ENCODE measurements at regions not wholly inside any gene's neighbourhood (a gene's known extent, or its start where the extent isn't known, plus 50 kb on each side); places are given as distances from the start of the nearest gene placed in this dataset.

DNA sequence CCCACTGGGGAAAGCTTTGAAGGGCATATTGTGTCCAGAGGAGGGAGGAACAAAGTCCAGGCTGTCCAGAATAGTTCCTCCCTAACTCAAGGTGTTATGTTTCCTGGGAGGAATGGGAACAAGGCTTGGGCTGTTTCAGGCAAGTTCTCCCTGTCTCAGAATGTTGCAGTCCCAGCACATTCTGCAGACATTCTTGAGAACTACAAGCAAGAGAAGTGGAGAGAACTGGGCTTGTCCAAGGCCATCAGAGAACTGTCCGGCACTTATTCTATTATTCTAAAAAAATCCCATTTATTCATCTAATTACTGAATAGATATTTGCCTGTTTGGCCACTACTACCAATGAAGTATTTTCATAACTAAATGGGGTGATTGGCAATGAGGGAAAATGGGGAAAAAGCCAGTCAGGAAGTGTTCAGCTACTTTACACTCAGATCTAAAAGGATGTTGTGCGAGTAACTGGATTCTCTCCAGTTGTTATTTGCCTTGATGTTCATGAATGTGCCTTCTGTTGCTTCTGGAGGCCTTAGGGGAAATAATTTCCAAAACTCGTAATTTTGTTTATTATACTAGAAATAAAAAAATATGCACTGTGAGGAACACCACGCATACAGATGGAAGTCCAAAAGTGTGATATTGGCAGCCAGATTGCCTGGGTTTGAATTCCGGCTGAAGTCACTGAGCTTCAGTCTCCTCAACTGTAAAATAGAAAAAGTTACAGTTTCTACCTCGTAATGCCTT, 300.1 kb upstream of the RND3 start:
- H3K79me2 ChIP-seq: no peaks in the 10 kb centered on the region
- no peaks in the 10 kb centered on the region for H3K4me1 ChIP-seq
- no peak overlapping the region for H2AFZ ChIP-seq
- no peaks in the 10 kb centered on the region for H3K27me3 ChIP-seq (ENCODE audit: control insufficient read depth, insufficient read depth, low read length)
- H3K27ac ChIP-seq: no peak overlapping the region
- no peak overlapping the region for H3K4me2 ChIP-seq (ENCODE audit: low read length)
- no peak overlapping the region for H3K4me3 ChIP-seq (ENCODE audit: low read depth, low read length)
- no peak overlapping the region for H3K9ac ChIP-seq
- no peaks in the 10 kb centered on the region for H3K9me3 ChIP-seq (ENCODE audit: control insufficient read depth, low read length)
- H3K36me3 ChIP-seq (ENCODE audit: control insufficient read depth, insufficient read depth, low read length): no peaks in the 10 kb centered on the region
- TF ChIP-seq, protein P1, sequence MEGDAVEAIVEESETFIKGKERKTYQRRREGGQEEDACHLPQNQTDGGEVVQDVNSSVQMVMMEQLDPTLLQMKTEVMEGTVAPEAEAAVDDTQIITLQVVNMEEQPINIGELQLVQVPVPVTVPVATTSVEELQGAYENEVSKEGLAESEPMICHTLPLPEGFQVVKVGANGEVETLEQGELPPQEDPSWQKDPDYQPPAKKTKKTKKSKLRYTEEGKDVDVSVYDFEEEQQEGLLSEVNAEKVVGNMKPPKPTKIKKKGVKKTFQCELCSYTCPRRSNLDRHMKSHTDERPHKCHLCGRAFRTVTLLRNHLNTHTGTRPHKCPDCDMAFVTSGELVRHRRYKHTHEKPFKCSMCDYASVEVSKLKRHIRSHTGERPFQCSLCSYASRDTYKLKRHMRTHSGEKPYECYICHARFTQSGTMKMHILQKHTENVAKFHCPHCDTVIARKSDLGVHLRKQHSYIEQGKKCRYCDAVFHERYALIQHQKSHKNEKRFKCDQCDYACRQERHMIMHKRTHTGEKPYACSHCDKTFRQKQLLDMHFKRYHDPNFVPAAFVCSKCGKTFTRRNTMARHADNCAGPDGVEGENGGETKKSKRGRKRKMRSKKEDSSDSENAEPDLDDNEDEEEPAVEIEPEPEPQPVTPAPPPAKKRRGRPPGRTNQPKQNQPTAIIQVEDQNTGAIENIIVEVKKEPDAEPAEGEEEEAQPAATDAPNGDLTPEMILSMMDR (IDR thresholded peaks at IDR 0.05): no peak

DNA sequence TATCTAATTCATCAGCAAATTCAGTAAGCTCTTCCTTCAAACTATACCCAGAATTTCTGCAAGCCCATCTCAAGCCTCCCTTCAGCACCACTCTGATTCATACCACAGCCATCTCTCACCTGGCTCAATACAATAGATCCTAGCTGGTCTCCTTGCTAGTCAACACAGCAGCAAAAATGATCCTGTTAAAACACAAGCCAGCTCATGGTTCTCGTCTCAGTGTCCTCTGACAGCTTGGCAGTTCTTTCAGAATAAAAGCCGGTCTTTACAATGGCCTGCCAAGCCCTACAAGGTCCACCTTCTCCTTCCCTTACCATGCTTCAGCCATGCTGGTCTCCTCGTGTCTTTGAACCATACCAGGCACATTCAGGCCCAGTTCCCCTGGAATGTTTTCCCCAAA, 296.9 kb upstream of the RND3 start:
- Histone ChIP-seq H3K36me3 (ENCODE audit: control insufficient read depth, insufficient read depth, low read length) (no peaks in the 10 kb centered on the region), H3K4me1 (no peaks in the 10 kb centered on the region), H3K79me2 (no peaks in the 10 kb centered on the region), H3K27ac (no peak overlapping the region), H3K4me2 (ENCODE audit: low read length) (no peak overlapping the region), H2AFZ (no peak overlapping the region), H3K4me3 (ENCODE audit: low read depth, low read length) (no peak overlapping the region), H3K9me3 (ENCODE audit: control insufficient read depth, low read length) (no peaks in the 10 kb centered on the region), H3K9ac (no peak overlapping the region), H3K27me3 (ENCODE audit: control insufficient read depth, insufficient read depth, low read length) (no peaks in the 10 kb centered on the region)
- TF ChIP-seq, protein P1 (IDR thresholded peaks at IDR 0.05): no peak

DNA sequence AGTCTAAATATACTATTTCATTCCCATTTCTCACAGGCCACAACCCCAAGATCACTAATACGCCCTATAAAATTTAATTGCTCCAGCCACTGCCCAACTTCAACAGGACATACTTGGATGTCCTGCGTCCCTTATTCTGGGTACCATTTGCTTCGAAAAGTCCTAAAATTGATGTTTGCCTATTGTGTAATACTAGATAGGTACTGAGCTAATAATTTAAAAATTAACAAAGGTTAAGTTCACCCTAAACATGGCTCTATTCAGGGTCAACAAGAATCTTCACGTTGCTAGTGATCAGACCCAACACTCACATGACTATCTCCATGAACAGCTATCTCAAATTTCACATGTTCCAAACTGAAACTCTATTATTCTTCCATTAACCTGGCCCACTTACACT, 296.4 kb upstream of the RND3 start:
- H2AFZ ChIP-seq: no peak overlapping the region

DNA sequence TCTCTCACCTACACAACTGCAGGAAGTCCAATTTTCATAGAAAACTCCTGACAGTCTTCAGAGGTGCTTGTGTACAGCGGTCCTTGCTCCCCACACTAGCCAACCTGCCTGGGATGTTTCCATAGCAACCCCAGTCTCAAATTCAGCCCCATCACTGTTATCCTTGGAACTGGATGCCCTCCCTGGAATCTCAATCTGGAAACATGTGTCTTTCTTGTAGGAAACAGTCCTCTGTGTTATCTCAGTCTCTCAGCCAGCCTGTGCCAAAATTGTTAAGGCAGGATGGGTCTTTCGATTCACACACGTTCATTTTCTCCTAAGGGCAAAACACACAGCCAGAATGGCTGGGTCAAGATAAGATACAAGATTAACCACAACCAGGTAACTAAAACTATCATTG, 295.5 kb upstream of the RND3 start:
- no peak overlapping the region for H2AFZ ChIP-seq

More for the DNA sequence above, 296.4 kb upstream of the RND3 start:
- H3K4me2 ChIP-seq (ENCODE audit: low read length): no peak overlapping the region
- no peaks in the 10 kb centered on the region for H3K9me3 ChIP-seq (ENCODE audit: control insufficient read depth, low read length)
- H3K9ac ChIP-seq: no peak overlapping the region
- no peaks in the 10 kb centered on the region for H3K79me2 ChIP-seq
- H3K27me3 ChIP-seq (ENCODE audit: control insufficient read depth, insufficient read depth, low read length): no peaks in the 10 kb centered on the region
- H3K4me1 ChIP-seq: no peaks in the 10 kb centered on the region
- H3K36me3 ChIP-seq (ENCODE audit: control insufficient read depth, insufficient read depth, low read length): no peaks in the 10 kb centered on the region
- no peak overlapping the region for H3K4me3 ChIP-seq (ENCODE audit: low read depth, low read length)
- TF ChIP-seq, protein P1 (IDR thresholded peaks at IDR 0.05): no peak
- H3K27ac ChIP-seq: no peak overlapping the region

More for the DNA sequence above, 295.5 kb upstream of the RND3 start:
- Histone ChIP-seq H3K4me1 (no peaks in the 10 kb centered on the region), H3K79me2 (no peaks in the 10 kb centered on the region), H3K9ac (no peak overlapping the region), H3K9me3 (ENCODE audit: control insufficient read depth, low read length) (no peaks in the 10 kb centered on the region), H3K4me3 (ENCODE audit: low read depth, low read length) (no peak overlapping the region), H3K36me3 (ENCODE audit: control insufficient read depth, insufficient read depth, low read length) (no peaks in the 10 kb centered on the region), H3K27me3 (ENCODE audit: control insufficient read depth, insufficient read depth, low read length) (no peaks in the 10 kb centered on the region), H3K4me2 (ENCODE audit: low read length) (no peak overlapping the region), H3K27ac (no peak overlapping the region)
- TF ChIP-seq, protein P1 (IDR thresholded peaks at IDR 0.05): no peak
